TTC549 (cell line): ENCODE measurements at regions not wholly inside any gene's neighbourhood (a gene's known extent, or its start where the extent isn't known, plus 50 kb on each side); places are given as distances from the start of the nearest gene placed in this dataset.
"Not testable (repeated sequence)": the region's sequence is repeated elsewhere in the genome, so short reads cannot be mapped to it uniquely, and the experiment has no call there.

Experiments used
- FAIRE-seq: peaks from 2 replicates; lab custom pipeline; 2012; peaks lifted over from hg19 to GRCh38; lab: Jason Lieb, UNC

GRCh38 chr14:103232031-103232808, 101.8 kb upstream of the EIF5 start:
- FAIRE-seq, result no peak

DNA sequence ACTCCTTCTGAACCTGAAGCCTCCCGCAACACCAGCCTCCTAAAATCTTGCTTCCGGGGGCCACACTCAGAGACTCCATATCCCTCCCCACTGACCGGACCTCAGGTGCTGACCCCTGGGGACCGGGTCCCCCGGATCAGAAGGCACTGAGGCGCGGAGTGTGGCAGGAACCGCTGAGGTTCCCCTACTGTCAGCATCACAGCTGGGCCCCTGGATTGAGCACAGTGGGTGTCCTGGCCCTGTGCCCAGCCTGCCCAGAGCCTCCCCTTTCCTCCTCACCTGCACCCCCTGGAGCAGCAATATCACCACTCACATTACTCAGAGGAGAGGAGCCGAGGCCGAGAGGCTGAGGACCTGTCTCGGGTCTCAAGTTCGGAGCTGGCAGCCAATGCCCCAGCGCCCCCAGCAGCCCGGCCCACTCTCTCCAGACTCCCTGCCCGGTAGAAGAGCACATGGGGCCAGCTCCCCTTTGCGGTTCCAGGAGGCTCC, 101.2 kb upstream of the EIF5 start:
- FAIRE-seq, result no peak

DNA sequence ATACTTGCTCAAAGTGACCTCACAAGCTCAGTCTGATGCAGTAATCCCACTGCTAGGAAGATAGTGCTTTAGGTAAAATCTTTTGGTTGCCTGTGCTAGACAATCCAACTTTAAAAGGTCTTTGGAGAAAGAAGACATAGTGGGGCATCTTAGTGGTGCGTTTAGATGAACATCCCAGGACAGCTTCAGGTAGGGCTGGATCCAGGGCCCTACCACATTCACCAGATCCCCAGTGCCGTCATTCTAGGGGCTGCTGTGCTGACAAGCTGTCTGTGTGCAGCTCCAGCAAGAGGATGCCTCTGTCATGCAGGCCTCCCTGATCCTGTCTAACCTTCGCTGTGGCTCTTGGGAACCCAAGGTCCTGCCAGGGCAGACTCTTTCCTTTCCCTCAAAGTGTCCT, 100.7 kb upstream of the EIF5 start:
- no peak for FAIRE-seq

DNA sequence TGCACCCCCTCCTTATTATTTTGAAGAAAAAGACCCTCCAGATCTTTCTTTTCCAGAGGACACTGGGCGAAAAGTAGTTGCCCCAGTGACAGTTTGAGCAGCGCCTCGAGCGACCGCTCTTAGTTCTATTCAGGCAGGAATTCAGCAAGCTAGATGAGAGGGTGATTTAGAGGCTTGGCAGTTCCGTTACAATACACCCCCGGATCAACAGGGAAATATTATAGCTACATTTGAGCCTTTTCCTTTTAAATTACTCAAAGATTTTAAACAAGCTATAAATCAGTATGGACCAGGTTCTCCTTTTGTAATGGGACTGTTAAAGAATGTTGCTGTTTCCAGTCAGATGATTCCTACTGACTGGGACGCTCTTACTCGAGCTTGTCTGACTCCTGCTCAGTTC, 99.2 kb upstream of the EIF5 start:
- not testable (repeated sequence) for FAIRE-seq

DNA sequence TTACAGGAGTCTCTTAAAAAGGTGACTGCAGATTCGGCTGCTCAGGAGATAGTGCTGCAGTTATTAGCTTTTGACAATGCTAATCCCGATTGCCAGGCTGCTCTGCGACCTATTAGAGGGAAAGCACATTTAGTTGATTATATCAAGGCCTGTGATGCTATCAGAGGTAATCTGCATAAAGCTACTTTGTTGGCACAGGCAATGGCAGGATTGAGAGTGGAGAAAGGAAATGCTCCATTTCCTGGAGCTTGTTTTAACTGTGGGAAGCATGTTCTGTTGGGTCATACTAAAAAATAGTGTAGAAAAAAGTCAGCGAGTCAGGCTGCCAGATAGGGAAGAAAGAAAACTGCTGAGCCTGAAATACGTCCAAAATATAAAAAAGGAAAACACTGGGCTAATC, 98.5 kb upstream of the EIF5 start:
- FAIRE-seq, result not testable (repeated sequence)

GRCh38 chr14:103239751-103240150, 94.3 kb upstream of the EIF5 start:
- no peak for FAIRE-seq

DNA sequence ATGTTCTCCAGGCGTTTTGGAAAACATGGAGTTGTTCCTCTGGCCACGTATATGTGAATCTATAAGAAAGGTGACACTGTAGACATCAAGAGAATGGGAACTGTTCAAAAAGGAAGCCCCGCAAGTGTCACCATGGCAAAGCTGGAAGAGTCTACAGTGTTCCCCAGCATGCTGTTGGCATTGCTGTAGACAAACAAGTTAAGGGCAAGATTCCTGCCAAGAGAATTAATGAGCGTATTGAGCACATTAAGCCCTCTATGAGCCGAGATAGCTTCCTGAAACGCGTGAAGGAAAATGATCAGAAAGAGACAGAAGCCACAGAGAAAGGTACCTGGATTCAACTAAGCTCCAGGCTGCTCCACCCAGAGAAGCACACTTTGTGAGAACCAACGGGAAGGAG, 92.5 kb upstream of the EIF5 start:
- FAIRE-seq, result no peak

DNA sequence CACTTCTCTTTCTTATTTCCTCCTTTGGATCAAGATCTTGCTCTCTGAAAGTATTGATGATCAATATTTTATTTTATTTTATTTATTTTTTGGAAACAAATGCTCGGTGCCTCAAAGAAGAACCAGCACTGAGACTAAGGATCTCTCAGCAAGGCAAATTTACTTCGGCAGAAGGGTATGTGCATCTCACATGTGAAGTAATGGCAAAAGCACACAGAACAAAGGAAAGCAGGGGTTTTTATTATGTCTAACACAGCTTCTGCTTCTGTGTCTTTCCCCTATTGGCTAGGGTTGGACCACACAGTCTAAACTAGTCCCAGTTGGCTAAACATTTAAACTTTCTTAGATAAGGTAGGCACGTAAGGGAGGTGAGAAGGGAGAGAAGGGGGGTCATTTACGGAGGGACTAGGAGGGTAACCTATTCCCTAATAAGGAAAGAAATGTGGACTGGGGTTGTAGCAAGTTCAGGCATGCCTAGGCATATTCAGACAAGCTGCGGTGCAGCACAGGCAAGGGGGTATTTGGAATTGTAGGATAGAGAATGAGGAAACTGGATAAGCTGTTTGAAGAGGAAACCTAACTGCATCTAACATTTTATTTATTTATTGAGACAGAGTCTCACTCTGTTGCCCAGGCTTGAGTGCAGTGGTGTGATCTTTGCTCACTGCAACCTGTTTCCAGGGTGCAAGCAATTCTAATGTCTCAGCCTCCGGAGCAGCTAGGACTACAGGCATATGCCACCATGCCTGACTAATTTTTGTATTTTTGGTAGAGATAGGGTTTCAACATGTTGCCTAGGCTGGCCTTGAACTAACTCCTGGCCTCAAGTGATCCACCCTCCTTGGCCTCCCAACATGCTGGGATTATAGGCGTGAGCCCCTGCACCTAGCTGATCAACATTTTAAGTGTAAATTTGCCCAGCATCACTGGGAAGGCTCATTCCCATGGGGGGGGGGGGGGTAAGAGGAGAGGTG, 90.0 kb upstream of the EIF5 start:
- FAIRE-seq, result peak; percentile 90

DNA sequence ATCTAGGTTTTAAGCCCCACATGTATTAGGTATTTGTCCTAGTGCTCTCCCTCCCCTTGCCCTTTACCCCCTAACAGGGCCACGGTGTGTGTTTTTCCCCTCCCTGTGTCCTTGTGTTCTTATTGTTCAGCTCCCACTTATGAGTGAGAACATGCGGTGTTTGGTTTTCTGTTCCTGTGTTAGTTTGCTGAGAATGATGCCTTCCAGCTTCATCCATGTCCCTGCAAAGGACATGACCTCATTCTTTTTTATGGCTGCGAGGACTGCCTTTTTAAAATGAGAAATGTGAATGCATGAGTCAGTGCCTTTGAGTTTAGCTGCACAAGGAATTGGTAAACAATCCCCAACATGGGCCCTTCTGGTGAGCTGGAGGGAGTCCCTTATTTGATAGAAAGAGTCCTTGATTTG, 88.4 kb upstream of the EIF5 start:
- FAIRE-seq, result not testable (repeated sequence)

- FAIRE-seq, result no peak
Observed at GRCh38 chr14:103246070-103246469, 88.0 kb upstream of the EIF5 start.

GRCh38 chr14:103247169-103247606, 86.8 kb upstream of the EIF5 start:
- no peak for FAIRE-seq

DNA sequence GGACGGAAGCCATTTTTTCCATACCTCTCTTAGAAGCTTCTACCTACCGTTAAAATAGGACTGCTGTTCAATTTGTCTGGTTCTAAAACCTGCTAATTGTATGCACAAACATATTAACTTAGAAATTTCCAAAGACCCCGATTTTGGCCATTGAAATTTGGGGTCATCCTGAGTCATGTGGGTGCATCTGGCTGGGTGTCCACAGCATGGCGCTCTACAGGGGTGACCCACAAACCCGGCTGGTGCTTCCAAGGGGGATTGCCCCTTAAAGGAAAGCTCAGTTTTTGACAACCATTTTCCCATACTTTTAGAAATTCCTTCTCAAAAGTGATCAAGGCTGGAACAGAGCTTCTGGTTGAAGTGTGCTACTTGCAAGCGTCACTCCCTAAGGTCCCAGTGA, 83.9 kb upstream of the EIF5 start:
- FAIRE-seq, result no peak

GRCh38 chr14:103250874-103251273, 83.2 kb upstream of the EIF5 start:
- no peak for FAIRE-seq

GRCh38 chr14:103255555-103255954, 78.5 kb upstream of the EIF5 start:
- no peak for FAIRE-seq

DNA sequence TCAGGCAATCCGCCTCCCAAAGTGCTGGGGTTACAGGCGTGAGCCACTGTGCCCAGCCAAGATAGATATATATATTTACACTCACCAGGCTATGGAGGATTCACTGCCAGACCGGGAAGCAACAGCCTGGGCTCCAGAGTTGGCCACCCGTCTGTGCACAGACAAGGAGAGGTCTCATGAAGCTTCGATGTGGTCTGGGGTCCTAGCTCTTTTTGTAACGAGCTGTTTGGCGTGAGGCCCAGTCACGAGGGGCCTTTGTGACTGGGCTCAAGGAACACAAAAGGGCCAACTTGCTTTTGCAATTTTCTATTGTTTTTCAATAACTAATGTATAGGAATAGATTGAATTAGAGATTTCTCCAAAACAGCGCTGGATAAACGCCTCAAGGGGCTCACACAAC, 77.6 kb upstream of the EIF5 start:
- FAIRE-seq, result no peak

GRCh38 chr14:103257211-103257962, 76.7 kb upstream of the EIF5 start:
- no peak for FAIRE-seq

GRCh38 chr14:103258211-103258610, 75.8 kb upstream of the EIF5 start:
- no peak for FAIRE-seq

- FAIRE-seq, result no peak
Observed at GRCh38 chr14:103259184-103259583, 74.9 kb upstream of the EIF5 start.

GRCh38 chr14:103259801-103260628, 74.0 kb upstream of the EIF5 start:
- no peak for FAIRE-seq

- no peak for FAIRE-seq
Observed at GRCh38 chr14:103260629-103261124, 73.4 kb upstream of the EIF5 start.

DNA sequence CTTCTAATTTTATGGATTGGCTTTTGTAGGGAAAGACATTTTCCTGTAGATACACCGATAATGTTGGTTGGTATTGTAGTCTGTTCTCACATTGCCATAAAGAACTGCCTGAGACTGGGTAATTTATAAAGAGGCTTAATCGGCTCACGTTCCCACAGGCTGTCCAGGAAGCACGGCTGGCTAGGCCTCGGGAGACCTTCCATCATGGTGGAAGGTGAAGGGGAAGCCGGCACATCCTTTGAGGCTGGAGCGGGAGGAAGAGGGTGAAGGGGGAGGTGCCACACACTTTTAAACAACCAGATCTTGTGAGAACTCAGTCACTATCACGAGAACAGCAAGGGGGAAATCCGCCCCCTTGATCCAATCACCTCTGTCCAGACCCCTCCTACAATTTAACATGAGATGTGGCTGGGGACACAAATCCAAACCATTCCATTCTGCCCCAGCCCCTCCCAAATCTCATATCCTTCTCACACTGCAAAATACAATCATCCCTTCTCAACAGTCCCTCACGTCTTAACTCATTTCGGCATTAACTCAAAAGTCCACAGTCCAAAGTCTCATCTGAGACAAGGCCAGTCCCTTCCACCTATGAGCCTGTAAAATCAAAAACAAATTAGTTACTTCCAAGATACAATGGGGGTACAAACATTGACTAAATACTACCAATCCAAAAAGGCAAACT, 66.7 kb upstream of the EIF5 start:
- FAIRE-seq, result no peak
